Smooth muscle cell (in vitro differentiated cells): ENCODE measurements at regions not wholly inside any gene's neighbourhood (a gene's known extent, or its start where the extent isn't known, plus 50 kb on each side); places are given as distances from the start of the nearest gene placed in this dataset.

ENCODE experiments used
- DNase-seq: peaks from one replicate; lab custom pipeline; 2025; ENCODE audit not compliant: unreplicated experiment; lab: John Stamatoyannopoulos, UW
- H2AFZ ChIP-seq: fragments of 200-600 bp; sonication (generic); 2 replicates; pipeline ENCODE4 v1.6.0; 2016; ENCODE audit warnings: antibody characterized with exemption, low read depth, mild to moderate bottlenecking
- H3F3A ChIP-seq: fragments of 200-600 bp; sonication (generic); 2 replicates; pipeline ENCODE4 v1.6.0; 2017; ENCODE audit warnings: antibody characterized with exemption, low read depth
- H3K27ac ChIP-seq: fragments of 200-600 bp; sonication (generic); 2 replicates; pipeline ENCODE4 v1.5.1; 2016; ENCODE audit warnings: low read depth, mild to moderate bottlenecking
- H3K27me3 ChIP-seq: fragments of 200-600 bp; sonication (generic); 2 replicates; pipeline ENCODE4 v1.6.1; 2016; ENCODE audit warnings: low read depth, mild to moderate bottlenecking
- H3K36me3 ChIP-seq: fragments of 200-600 bp; sonication (generic); 2 replicates; pipeline ENCODE4 v1.5.1; 2016; ENCODE audit warnings: low read depth
- H3K4me1 ChIP-seq: fragments of 200-600 bp; sonication (generic); 2 replicates; pipeline ENCODE4 v1.5.1; 2016; ENCODE audit warnings: low read depth
- H3K4me2 ChIP-seq: fragments of 200-600 bp; sonication (generic); 2 replicates; pipeline ENCODE4 v1.6.0; 2016; ENCODE audit warnings: mild to moderate bottlenecking
- H3K4me3 ChIP-seq: fragments of 200-600 bp; sonication (generic); 2 replicates; pipeline ENCODE4 v1.5.1; 2016; ENCODE audit warnings: mild to moderate bottlenecking
- H3K79me2 ChIP-seq: fragments of 200-600 bp; sonication (generic); 2 replicates; pipeline ENCODE4 v1.6.0; 2016; ENCODE audit warnings: low read depth, mild to moderate bottlenecking
- H3K9ac ChIP-seq: fragments of 200-600 bp; sonication (generic); 2 replicates; pipeline ENCODE4 v1.6.0; 2016; ENCODE audit warnings: low read depth
- H3K9me3 ChIP-seq: fragments of 200-600 bp; sonication (generic); replicated peaks from 2 replicates; pipeline ENCODE4 v1.5.1; 2016; ENCODE audit warnings: low read depth
- H4K20me1 ChIP-seq: fragments of 200-600 bp; sonication (generic); 2 replicates; pipeline ENCODE4 v1.6.0; 2016; ENCODE audit warnings: low read depth
- WGBS: methylation state at CpG from one replicate; pipeline ENCODE4 v1.1.7; 2016; ENCODE audit warnings: low lambda C conversion rate; 5-methylcytosine and 5-hydroxymethylcytosine counted together
- TF ChIP-seq, protein P1 (sequence below): fragments of 200-600 bp; sonication (generic); IDR thresholded peaks from 2 replicates; pipeline ENCODE4 v1.5.1; 2017; ENCODE audit warnings: borderline replicate concordance, mild to moderate bottlenecking, antibody characterized with exemption; ENCODE audit not compliant: insufficient read depth, poor library complexity, severe bottlenecking

DNA sequence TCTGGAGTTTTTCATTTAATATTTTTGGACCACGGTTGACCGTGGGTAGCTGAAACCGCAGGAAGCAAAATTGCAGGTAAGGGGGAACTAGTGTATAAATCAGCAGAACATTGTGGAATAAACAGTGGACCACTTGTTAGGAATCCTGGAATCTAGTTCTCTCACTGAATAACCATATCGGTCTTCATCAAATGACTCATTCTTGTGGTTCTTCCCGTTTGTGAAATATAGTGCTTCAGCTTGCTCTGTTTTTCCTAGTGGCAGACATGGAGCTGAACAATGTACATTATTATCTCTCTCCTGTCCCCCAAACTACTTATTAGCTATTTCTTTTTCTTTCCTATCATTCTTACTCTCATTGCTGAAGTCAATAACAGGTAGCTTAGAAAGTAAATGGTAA, 61.9 kb downstream of the HSPA13 start:
- Histone ChIP-seq H3K27me3 (no peaks in the 10 kb centered on the region), H3K4me2 (no peak overlapping the region), H3K4me3 (no peak overlapping the region), H3K9ac (no peak overlapping the region), H3K27ac (no peak overlapping the region), H4K20me1 (no peaks in the 10 kb centered on the region), H3K79me2 (no peaks in the 10 kb centered on the region), H3K9me3 (no peaks in the 10 kb centered on the region), H2AFZ (no peak overlapping the region), H3K4me1 (no peaks in the 10 kb centered on the region), H3K36me3 (no peaks in the 10 kb centered on the region), H3F3A (no peaks in the 10 kb centered on the region)
- TF ChIP-seq, protein P1, sequence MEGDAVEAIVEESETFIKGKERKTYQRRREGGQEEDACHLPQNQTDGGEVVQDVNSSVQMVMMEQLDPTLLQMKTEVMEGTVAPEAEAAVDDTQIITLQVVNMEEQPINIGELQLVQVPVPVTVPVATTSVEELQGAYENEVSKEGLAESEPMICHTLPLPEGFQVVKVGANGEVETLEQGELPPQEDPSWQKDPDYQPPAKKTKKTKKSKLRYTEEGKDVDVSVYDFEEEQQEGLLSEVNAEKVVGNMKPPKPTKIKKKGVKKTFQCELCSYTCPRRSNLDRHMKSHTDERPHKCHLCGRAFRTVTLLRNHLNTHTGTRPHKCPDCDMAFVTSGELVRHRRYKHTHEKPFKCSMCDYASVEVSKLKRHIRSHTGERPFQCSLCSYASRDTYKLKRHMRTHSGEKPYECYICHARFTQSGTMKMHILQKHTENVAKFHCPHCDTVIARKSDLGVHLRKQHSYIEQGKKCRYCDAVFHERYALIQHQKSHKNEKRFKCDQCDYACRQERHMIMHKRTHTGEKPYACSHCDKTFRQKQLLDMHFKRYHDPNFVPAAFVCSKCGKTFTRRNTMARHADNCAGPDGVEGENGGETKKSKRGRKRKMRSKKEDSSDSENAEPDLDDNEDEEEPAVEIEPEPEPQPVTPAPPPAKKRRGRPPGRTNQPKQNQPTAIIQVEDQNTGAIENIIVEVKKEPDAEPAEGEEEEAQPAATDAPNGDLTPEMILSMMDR = no peak
- DNase-seq = no peak
- 83% methylated on average over 5 of the region's 5 CpGs for WGBS

DNA sequence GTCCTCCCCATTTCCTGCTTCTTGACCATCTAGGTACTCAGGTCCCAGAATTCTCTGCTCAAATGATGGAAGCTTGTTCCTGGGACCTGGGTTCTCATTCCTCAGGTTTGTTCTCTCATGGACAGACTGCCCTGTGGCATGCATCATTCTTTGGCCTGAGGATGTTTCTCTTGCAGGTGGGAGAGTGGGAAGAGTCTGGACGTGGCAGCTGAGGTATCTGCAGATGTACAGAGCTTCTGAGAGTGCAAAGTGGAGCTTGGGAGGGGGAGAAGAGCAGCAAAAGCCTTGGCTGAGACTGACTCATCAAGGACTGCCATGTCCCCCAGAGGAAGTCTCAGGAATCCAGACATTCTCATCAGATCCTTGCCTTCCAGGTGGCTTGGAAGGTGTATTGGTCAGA, 63.1 kb downstream of the HSPA13 start:
- no peaks in the 10 kb centered on the region for H3K9me3 ChIP-seq
- WGBS = 67% methylated on average over 1 of the region's 1 CpG
- no peak for DNase-seq
- H3K79me2 ChIP-seq = no peaks in the 10 kb centered on the region
- H3K9ac ChIP-seq = no peak overlapping the region
- H3F3A ChIP-seq = no peaks in the 10 kb centered on the region
- H3K36me3 ChIP-seq = no peaks in the 10 kb centered on the region
- TF ChIP-seq, protein P1 = no peak
- no peak overlapping the region for H3K27ac ChIP-seq
- no peak overlapping the region for H3K4me2 ChIP-seq
- no peaks in the 10 kb centered on the region for H3K4me1 ChIP-seq
- H4K20me1 ChIP-seq = no peaks in the 10 kb centered on the region
- no peaks in the 10 kb centered on the region for H3K27me3 ChIP-seq
- H2AFZ ChIP-seq = no peak overlapping the region
- no peak overlapping the region for H3K4me3 ChIP-seq

DNA sequence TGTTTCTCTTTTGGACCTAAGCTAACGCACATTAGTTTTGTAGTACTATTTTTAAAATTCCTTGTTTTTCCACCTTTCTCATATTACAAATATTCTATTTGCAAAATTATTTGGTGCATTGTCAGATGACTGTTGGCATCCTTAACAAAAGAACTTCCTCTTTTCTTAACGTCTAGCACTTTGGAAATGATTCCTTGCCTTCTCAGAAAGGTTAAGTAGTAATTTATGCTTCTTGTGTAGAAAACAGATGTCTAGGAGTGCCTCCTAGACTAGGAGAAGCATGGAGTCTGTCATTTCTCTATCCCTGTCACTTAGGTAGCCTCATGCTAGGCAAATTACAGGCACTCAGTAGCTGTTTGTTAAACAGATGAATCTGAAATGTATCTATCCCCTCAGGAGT, 64.4 kb downstream of the HSPA13 start:
- H3K9me3 ChIP-seq = no peaks in the 10 kb centered on the region
- H3K9ac ChIP-seq = no peak overlapping the region
- H3F3A ChIP-seq = no peaks in the 10 kb centered on the region
- 57% methylated on average over 2 of the region's 2 CpGs for WGBS
- H3K27me3 ChIP-seq = no peaks in the 10 kb centered on the region
- H3K4me2 ChIP-seq = no peak overlapping the region
- H3K4me1 ChIP-seq = no peaks in the 10 kb centered on the region
- H2AFZ ChIP-seq = no peak overlapping the region
- DNase-seq = no peak
- H4K20me1 ChIP-seq = no peaks in the 10 kb centered on the region
- no peaks in the 10 kb centered on the region for H3K79me2 ChIP-seq
- TF ChIP-seq, protein P1 = no peak
- no peaks in the 10 kb centered on the region for H3K36me3 ChIP-seq
- no peak overlapping the region for H3K27ac ChIP-seq
- no peak overlapping the region for H3K4me3 ChIP-seq

DNA sequence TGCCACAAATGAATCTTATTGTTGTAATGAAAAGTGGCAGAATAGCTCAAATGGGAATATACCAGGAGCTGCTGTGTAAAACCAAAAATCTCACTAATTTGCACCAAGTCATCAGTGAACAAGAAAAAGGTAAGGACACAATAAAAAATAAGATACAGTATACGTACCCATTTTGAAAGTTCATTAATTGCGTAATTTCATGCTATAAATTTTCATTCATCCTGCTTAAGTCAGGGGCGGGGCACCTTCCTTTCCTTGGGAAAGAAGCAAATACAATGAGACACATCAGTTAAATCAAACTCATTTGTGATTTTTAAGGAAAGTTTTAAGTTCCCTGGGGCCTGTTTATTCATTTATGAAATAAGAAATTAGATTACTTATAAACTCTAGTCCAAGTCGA, 65.4 kb downstream of the HSPA13 start:
- 91% methylated on average over 4 of the region's 4 CpGs for WGBS
- Histone ChIP-seq H3K4me3 (no peak overlapping the region), H3K79me2 (no peaks in the 10 kb centered on the region), H3K9ac (no peak overlapping the region), H2AFZ (no peak overlapping the region), H3F3A (no peaks in the 10 kb centered on the region), H3K4me1 (no peaks in the 10 kb centered on the region), H3K36me3 (no peaks in the 10 kb centered on the region), H3K4me2 (no peak overlapping the region), H3K9me3 (no peaks in the 10 kb centered on the region), H3K27ac (no peak overlapping the region), H3K27me3 (no peaks in the 10 kb centered on the region), H4K20me1 (no peaks in the 10 kb centered on the region)
- TF ChIP-seq, protein P1 = no peak
- DNase-seq = no peak
